ENCODE measurements at regions not wholly inside any gene's neighbourhood (a gene's known extent, or its start where the extent isn't known, plus 50 kb on each side); places are given as distances from the start of the nearest gene placed in this dataset.

DNA sequence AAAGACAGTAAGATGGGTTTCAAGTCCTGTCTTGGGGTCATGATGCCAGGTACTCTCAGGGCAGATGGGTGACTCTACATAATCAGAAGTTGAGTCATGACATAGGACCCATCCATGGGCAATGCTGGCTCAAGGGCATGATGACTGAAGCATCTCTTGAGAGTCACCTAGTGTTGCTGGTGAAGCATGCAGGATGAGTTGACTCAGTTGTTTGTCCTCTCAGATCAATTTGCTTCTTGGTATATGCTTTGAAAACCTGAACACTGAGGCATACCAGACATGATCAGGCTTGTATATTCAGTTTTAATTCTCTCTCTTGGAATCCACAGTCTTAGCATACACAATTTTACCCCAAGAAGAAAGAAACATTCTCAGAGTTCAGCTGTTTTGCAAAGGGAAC, 658.9 kb upstream of the NXPH2 start:
- TF ChIP-seq POLR2AphosphoS5 (IDR thresholded peaks at IDR 0.05; ENCODE audit: borderline replicate concordance, low read depth, low read length) (no peak), EZH2 (IDR thresholded peaks at IDR 0.05) (no peak)
